CD4-positive, alpha-beta T cell treated with Interleukin-17A for 1 hour (primary cell): ENCODE measurements at regions not wholly inside any gene's neighbourhood (a gene's known extent, or its start where the extent isn't known, plus 50 kb on each side); places are given as distances from the start of the nearest gene placed in this dataset.
A peak's percentile ranks its signal among the peaks of the same experiment; 100 is the strongest.

ENCODE experiments used
- DNase-seq: peaks from one replicate; pipeline ENCODE4 v3.0.0-alpha.2; 2020

GRCh38 chr3:31404871-31405270 lies 127.9 kb upstream of the STT3B start:
- DNase-seq, result no peak

GRCh38 chr3:31405515-31405914 lies 127.2 kb upstream of the STT3B start:
- no peak for DNase-seq

- DNase-seq, result no peak
Observed at GRCh38 chr3:31406896-31407295, 125.8 kb upstream of the STT3B start.

GRCh38 chr3:31407665-31408064 lies 125.1 kb upstream of the STT3B start:
- DNase-seq, result no peak

- DNase-seq, result no peak
Observed at GRCh38 chr3:31408720-31409119, 124.0 kb upstream of the STT3B start.

- no peak for DNase-seq
Observed at GRCh38 chr3:31409389-31409788, 123.3 kb upstream of the STT3B start.

GRCh38 chr3:31409866-31410265 lies 122.9 kb upstream of the STT3B start:
- DNase-seq, result no peak

- no peak for DNase-seq
Observed at GRCh38 chr3:31410411-31410810, 122.3 kb upstream of the STT3B start.

- no peak for DNase-seq
Observed at GRCh38 chr3:31412832-31413231, 119.9 kb upstream of the STT3B start.

GRCh38 chr3:31413515-31413914 lies 119.2 kb upstream of the STT3B start:
- DNase-seq, result no peak

- DNase-seq, result no peak
Observed at GRCh38 chr3:31416980-31417379, 115.7 kb upstream of the STT3B start.

- no peak for DNase-seq
Observed at GRCh38 chr3:31417486-31417885, 115.2 kb upstream of the STT3B start.

GRCh38 chr3:31420311-31420710 lies 112.4 kb upstream of the STT3B start:
- no peak for DNase-seq

GRCh38 chr3:31421314-31422048 lies 111.2 kb upstream of the STT3B start:
- DNase-seq, result peak; percentile 28

- no peak for DNase-seq
Observed at GRCh38 chr3:31422237-31422636, 110.5 kb upstream of the STT3B start.

GRCh38 chr3:31423482-31423881 lies 109.2 kb upstream of the STT3B start:
- no peak for DNase-seq

GRCh38 chr3:31425401-31425800 lies 107.3 kb upstream of the STT3B start:
- no peak for DNase-seq

GRCh38 chr3:31427623-31428022 lies 105.1 kb upstream of the STT3B start:
- no peak for DNase-seq

- DNase-seq, result no peak
Observed at GRCh38 chr3:31431321-31431720, 101.4 kb upstream of the STT3B start.

GRCh38 chr3:31432897-31433678 lies 99.6 kb upstream of the STT3B start:
- DNase-seq, result no peak

GRCh38 chr3:31433679-31433992 lies 99.1 kb upstream of the STT3B start:
- DNase-seq, result no peak

GRCh38 chr3:31434819-31435218 lies 97.9 kb upstream of the STT3B start:
- no peak for DNase-seq

GRCh38 chr3:31436830-31437229 lies 95.9 kb upstream of the STT3B start:
- no peak for DNase-seq

- DNase-seq, result no peak
Observed at GRCh38 chr3:31438742-31439141, 94.0 kb upstream of the STT3B start.
